GM18909 (cell line): ENCODE measurements at regions not wholly inside any gene's neighbourhood (a gene's known extent, or its start where the extent isn't known, plus 50 kb on each side); places are given as distances from the start of the nearest gene placed in this dataset.
A peak's percentile ranks its signal among the peaks of the same experiment; 100 is the strongest.

Source experiments
- ATAC-seq: cut with Tn5 transposase; IDR thresholded peaks from one replicate; pipeline ENCODE4 v1.9.1; 2021; ENCODE audit warnings: mild to moderate bottlenecking; ENCODE audit not compliant: unreplicated experiment, poor library complexity

- ATAC-seq = peak; percentile 35
These were observed 108.3 kb upstream of the SESN3 start for GRCh38 chr11:95339086-95339901.

GRCh38 chr11:95338430-95338991 lies 107.5 kb upstream of the SESN3 start:
- ATAC-seq = no peak

- peak; percentile 21 for ATAC-seq
These were observed 107.0 kb upstream of the SESN3 start for GRCh38 chr11:95337972-95338429.

- ATAC-seq = peak; percentile 90
These were observed 106.4 kb upstream of the SESN3 start for GRCh38 chr11:95337175-95337957.

GRCh38 chr11:95335989-95336388 lies 105.0 kb upstream of the SESN3 start:
- no peak for ATAC-seq

DNA sequence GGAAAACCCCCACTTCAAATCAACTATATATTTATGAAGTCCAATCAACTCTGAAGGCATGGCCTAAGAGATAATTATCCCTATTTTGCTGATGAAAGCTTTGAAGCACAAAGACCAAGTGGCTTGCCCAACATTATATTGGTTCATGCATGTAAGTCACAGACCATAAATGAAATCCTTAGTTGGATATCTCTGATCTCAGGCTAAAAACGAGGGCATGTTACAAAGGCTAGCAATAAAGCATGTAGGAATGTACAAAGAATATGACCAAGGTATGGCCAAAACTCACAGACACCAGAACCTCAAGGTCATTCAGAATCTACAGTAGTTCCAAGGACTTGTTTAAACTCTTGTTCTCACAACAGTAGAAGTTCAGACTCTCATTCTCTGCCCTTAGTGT lies 100.2 kb upstream of the SESN3 start:
- no peak for ATAC-seq

DNA sequence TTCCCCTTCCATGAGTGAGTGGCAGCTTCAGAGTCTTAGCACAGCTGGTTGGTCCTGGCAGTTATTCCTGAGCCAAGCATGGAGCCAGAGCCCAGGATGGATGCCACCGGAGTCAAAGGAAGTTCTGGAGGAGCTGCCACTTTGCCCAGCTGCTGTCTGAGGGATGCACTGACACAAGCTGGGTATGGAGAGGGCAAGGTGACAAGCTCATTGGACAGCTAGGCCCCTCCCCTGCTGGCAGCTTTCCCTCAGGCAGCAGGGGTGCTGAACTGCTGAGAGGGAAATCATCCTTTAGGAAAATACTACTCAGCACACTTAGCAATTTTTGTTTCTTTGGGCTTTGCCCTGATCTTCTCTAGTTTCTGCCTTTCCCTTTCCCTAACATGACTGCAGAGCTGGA lies 99.3 kb upstream of the SESN3 start:
- ATAC-seq = no peak

GRCh38 chr11:95327273-95327948 lies 96.4 kb upstream of the SESN3 start:
- no peak for ATAC-seq

DNA sequence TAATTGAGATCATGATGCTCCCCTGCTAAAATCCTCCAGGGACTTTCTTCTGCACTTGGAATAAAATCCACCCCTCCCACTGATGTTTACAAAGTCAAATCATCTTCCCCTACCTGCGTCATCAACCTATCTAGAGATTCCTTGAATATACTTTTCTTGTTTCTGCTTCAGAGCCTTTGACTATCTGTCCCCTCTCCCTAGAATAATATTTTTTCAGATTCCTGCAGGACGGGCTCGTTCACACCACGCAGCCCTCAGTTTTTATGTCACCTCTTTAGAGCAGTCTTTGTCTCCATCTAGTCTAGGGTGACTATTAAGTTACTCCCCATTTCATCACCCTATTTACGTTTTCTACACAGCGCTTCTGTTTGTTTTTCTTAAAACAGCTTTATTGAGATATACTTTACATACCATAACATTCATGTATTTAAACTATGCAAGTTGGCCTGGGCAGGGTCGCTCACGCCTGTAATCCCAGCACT lies 94.8 kb upstream of the SESN3 start:
- ATAC-seq = no peak

GRCh38 chr11:95324826-95325225 lies 93.8 kb upstream of the SESN3 start:
- ATAC-seq = no peak

GRCh38 chr11:95322539-95322938 lies 91.5 kb upstream of the SESN3 start:
- no peak for ATAC-seq

DNA sequence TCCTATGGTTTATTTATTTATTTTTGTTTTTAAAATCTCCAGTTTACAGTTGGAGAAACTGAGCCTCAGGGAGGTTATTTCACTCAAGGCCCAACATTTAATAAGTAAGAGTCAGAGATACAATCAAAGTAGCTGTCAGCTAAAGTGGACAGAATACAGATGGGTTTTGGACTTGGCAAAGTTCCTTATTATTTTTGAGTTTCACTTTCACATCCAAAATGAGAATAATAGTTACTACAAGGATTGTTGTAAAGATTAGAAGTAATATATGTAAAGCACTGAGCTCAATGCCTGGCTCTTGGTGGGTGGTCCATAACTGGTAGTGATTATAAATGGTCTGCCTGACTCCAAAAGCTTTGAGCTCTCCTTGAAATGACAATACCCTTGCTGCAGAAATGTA lies 87.5 kb upstream of the SESN3 start:
- ATAC-seq = no peak

DNA sequence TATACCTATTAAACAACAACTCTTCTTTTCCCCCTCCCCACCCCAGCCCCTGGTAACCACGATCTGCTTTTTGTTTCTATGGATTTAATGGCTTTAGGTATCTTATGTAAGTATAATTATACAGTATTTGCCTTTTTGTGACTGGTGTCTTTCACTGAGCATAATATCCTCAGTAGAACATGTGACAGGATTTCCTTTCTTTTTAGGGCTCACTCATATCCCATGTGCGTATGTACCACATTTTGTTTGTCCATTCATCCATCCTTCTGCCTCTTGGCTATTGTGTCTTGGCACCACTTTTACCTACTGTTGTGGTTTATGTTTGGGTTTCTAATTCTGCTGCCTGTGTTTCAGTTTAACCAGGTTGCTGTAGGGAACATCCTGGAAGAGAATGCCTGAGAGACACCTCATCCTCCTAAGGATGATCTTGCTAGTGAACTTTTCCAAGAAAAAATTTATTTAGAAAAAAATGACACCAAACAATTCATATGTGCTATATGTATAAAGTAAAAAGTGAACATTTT lies 77.6 kb upstream of the SESN3 start:
- no peak for ATAC-seq

DNA sequence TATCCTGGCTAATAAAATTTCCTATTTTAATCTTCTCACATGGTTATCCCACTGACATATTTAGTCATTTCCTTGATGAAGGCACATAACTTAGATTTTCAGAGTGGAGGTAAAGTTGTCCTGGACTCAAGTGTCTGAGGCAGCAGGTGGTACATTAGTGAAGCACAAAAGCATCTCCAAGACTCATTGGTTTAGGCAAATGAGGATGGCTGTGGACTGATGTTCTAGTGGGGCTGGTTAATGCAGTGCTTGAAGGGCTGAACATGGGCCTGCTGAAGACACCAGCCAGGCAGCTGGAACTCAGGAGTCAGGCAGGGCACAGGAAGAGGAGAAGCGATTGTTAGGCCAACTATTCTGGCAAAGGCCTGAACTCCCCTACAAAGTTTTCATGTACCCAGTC lies 76.3 kb upstream of the SESN3 start:
- ATAC-seq = no peak

DNA sequence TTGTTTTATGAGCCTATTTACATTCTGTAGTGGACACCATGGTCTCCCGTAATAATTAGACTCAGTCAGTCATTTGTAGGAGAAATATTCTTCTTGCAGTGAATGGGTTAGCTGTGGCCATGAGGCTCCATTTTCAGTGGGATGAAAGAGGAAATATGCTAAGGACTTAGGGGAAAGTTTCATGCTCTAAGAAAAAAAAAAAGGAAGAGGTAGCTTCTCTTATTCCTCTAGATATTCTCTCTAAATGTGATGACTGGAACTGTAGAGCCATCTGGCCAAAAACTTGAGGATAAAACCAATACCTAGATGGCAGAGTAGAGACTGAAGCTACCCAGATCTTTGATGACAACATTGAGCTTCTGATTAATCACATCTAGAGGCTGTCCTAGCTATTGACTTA lies 75.8 kb upstream of the SESN3 start:
- ATAC-seq = no peak

GRCh38 chr11:95306123-95306522 lies 75.1 kb upstream of the SESN3 start:
- no peak for ATAC-seq

DNA sequence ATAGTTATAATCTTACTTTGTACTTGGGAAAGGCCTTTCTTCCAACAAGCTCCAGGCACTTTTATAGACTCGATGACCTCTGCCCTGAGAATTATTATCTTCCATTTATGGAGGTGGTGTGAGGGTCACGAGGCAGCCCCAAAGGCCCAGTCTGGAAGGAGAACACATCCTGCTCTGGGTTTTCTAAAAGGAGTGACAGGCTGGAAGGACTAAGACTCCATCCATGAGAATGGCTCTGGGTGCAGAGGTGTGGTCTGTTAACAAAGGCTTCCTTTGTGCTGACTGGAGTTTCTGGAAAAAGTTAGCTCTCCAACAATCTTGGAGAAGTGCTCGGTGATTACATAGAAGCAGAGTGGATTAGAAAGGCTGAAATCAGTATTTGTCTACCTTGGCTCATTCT lies 74.7 kb upstream of the SESN3 start:
- ATAC-seq = no peak

GRCh38 chr11:95304777-95305176 lies 73.8 kb upstream of the SESN3 start:
- no peak for ATAC-seq

GRCh38 chr11:95302211-95302610 lies 71.2 kb upstream of the SESN3 start:
- no peak for ATAC-seq

- ATAC-seq = no peak
These were observed 70.5 kb upstream of the SESN3 start for GRCh38 chr11:95301474-95301873.
